Stomach (tissue), 4 donors: ENCODE measurements at regions not wholly inside any gene's neighbourhood (a gene's known extent, or its start where the extent isn't known, plus 50 kb on each side); places are given as distances from the start of the nearest gene placed in this dataset.

ENCODE experiments used
- EP300 ChIP-seq: sonication (generic); formaldehyde crosslinking; IDR thresholded peaks from one replicate; pipeline ENCODE4 v1.6.1; 2017; ENCODE audit warnings: antibody characterized with exemption
- POLR2A ChIP-seq, 4 donors: fragments of 450-650 bp; IDR thresholded peaks; one replicate each; pipeline ENCODE4 v1.6.1; 2016; ENCODE audit warnings: antibody characterized with exemption in 4 of 4, control low read depth in 2 of 4, mild to moderate bottlenecking in 1 of 4, moderate library complexity in 1 of 4
- POLR2AphosphoS5 ChIP-seq, 3 donors: sonication (generic); formaldehyde crosslinking; IDR thresholded peaks; one replicate each; pipeline ENCODE4 v1.6.1; 2016; ENCODE audit warnings: antibody characterized with exemption in 3 of 3
- TF ChIP-seq, protein P1 (sequence below), 7 experiments: fragments of 450-650 bp in 4 of 7; fragments of 200-600 bp in 3 of 7; sonication (generic) in 3 of 7; IDR thresholded peaks; one replicate each; pipeline ENCODE4 v1.5.1; 2016 to 2019; ENCODE audit warnings: antibody characterized with exemption in 7 of 7, control low read depth in 2 of 7, mild to moderate bottlenecking in 1 of 7

GRCh38 chr2:123695426-123695825 lies 329.7 kb upstream of the CNTNAP5 start:
- TF ChIP-seq, protein P1, sequence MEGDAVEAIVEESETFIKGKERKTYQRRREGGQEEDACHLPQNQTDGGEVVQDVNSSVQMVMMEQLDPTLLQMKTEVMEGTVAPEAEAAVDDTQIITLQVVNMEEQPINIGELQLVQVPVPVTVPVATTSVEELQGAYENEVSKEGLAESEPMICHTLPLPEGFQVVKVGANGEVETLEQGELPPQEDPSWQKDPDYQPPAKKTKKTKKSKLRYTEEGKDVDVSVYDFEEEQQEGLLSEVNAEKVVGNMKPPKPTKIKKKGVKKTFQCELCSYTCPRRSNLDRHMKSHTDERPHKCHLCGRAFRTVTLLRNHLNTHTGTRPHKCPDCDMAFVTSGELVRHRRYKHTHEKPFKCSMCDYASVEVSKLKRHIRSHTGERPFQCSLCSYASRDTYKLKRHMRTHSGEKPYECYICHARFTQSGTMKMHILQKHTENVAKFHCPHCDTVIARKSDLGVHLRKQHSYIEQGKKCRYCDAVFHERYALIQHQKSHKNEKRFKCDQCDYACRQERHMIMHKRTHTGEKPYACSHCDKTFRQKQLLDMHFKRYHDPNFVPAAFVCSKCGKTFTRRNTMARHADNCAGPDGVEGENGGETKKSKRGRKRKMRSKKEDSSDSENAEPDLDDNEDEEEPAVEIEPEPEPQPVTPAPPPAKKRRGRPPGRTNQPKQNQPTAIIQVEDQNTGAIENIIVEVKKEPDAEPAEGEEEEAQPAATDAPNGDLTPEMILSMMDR (IDR thresholded peaks at IDR 0.05): no peak
- no peak for TF ChIP-seq POLR2AphosphoS5 (IDR thresholded peaks at IDR 0.05)
- TF ChIP-seq POLR2A (IDR thresholded peaks at IDR 0.05): no peak
- no peak for TF ChIP-seq EP300
